CD4-positive, alpha-beta T cell (primary cell): ENCODE measurements at regions not wholly inside any gene's neighbourhood (a gene's known extent, or its start where the extent isn't known, plus 50 kb on each side); places are given as distances from the start of the nearest gene placed in this dataset.

ENCODE experiments used
- ATAC-seq: fragments of 200-7000 bp; cut with Tn5 transposase; one replicate; pipeline ENCODE4 v1.10.0; 2022; ENCODE audit warnings: mild to moderate bottlenecking; ENCODE audit not compliant: poor library complexity
- CTCF ChIA-PET: fragments of 350-600 bp; sonication (Branson Sonifier 250); formaldehyde crosslinking; loops from one replicate; lab custom pipeline; 2021; ENCODE audit warnings: antibody characterized with exemption, inconsistent platforms; lab: Charles Lee
- POLR2A ChIA-PET: fragments of 350-600 bp; sonication (Branson Sonifier 250); formaldehyde crosslinking; loops from one replicate; lab custom pipeline; 2021; ENCODE audit warnings: antibody characterized with exemption, inconsistent platforms; lab: Charles Lee
- DNase-seq, 14 experiments: peaks; one replicate each; pipeline ENCODE4 v3.0.0-alpha.2; 2013 to 2020; ENCODE audit warnings: mixed read lengths in 2 of 14
- H3K27ac ChIP-seq, 2 donors: one replicate each; pipeline versions ENCODE4 v1.5.1 to v1.7.0; 2013; ENCODE audit warnings: low read length in 2 of 2, low read depth in 1 of 2, mild to moderate bottlenecking in 1 of 2
- H3K27me3 ChIP-seq, 2 experiments: 1 replicate in 1 of 2; 2 replicates in 1 of 2; pipeline versions ENCODE4 v1.6.1 to v1.7.0; 2013; ENCODE audit warnings: low read length in 2 of 2, control low read depth in 1 of 2, mild to moderate bottlenecking in 1 of 2, moderate library complexity in 1 of 2; ENCODE audit not compliant: insufficient read depth in 2 of 2, control insufficient read depth in 1 of 2
- H3K36me3 ChIP-seq: one replicate; pipeline ENCODE4 v1.6.1; 2013; ENCODE audit warnings: low read length, control low read depth; ENCODE audit not compliant: insufficient read depth
- H3K4me1 ChIP-seq: one replicate; pipeline ENCODE4 v1.6.1; 2013; ENCODE audit warnings: low read length, control low read depth; ENCODE audit not compliant: insufficient read depth
- H3K4me3 ChIP-seq: one replicate; pipeline ENCODE4 v1.5.1; 2013; ENCODE audit warnings: mild to moderate bottlenecking, low read length, moderate library complexity
- H3K9me3 ChIP-seq, 2 experiments: 1 replicate in 1 of 2; 2 replicates in 1 of 2; pipeline versions ENCODE4 v1.6.1 to v1.7.0; 2013; ENCODE audit warnings: low read length in 2 of 2, mild to moderate bottlenecking in 2 of 2, control low read depth in 1 of 2, moderate library complexity in 1 of 2; ENCODE audit not compliant: control insufficient read depth in 1 of 2, insufficient read depth in 1 of 2
- H3K27ac Mint-ChIP-seq: one replicate; pipeline ENCODE4 v1.8.0; 2020; ENCODE audit warnings: mixed read lengths
- H3K27me3 Mint-ChIP-seq: one replicate; pipeline ENCODE4 v1.8.0; 2021; ENCODE audit warnings: mixed read lengths
- H3K36me3 Mint-ChIP-seq: one replicate; pipeline ENCODE4 v1.8.0; 2021; ENCODE audit warnings: low read depth, mixed read lengths
- H3K4me1 Mint-ChIP-seq: one replicate; pipeline ENCODE4 v1.8.0; 2021; ENCODE audit warnings: low read depth, mixed read lengths
- H3K4me3 Mint-ChIP-seq: one replicate; pipeline ENCODE4 v1.8.0; 2020; ENCODE audit warnings: mild to moderate bottlenecking, mixed read lengths
- H3K9me3 Mint-ChIP-seq: one replicate; pipeline ENCODE4 v1.8.0; 2020; ENCODE audit warnings: mixed read lengths
- intact Hi-C, 2 experiments: fragments of 100-400 bp; cut with DNase I in 1 of 2; cut with micrococcal nuclease in 1 of 2; formaldehyde crosslinking; loops; one replicate each; pipeline versions ENCODE4 v1.15.1 to v1.9.0; 2023 to 2025; cut with DNase I, micrococcal nuclease
- TF ChIP-seq, protein P1 (sequence below): fragments of 200-600 bp; IDR thresholded peaks from one replicate; pipeline ENCODE4 v1.8.0; 2022; ENCODE audit warnings: antibody characterized with exemption, mild to moderate bottlenecking

DNA sequence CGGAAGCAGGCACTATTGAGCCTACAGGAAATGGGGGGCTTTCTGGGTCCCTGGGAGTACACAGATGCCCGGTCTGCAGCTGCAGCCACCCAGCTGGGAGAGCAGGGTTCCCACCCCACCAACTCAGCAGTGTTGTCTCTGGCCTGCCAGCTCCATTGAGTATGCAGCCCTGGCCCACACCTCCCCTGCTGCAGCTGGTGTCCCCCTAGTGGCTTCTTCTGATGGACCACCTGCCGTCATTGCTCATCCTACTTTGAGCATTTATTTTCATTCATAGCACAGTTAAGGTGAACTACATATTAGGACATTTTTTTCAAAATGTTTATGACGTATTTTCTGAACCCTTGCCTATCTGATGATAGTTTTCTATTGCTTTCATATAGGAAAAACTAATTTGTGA, 189.8 kb upstream of the LYPLAL1 start:
- Histone ChIP-seq H3K4me3 (no peak overlapping the region), H3K36me3 (no peaks in the 10 kb centered on the region), H3K27me3 (no peaks in the 10 kb centered on the region), H3K9me3 (peaks cover 0 to 15% of the 10 kb centered on the region in 2 experiments), H3K27ac (no peak overlapping the region), H3K4me1 (no peaks in the 10 kb centered on the region)
- CTCF ChIA-PET: no interaction called here
- no peaks in the 10 kb centered on the region for H3K27me3 Mint-ChIP-seq
- peaks cover 7% of the 10 kb centered on the region for H3K9me3 Mint-ChIP-seq
- no peaks in the 10 kb centered on the region for H3K36me3 Mint-ChIP-seq
- H3K4me1 Mint-ChIP-seq: no peaks in the 10 kb centered on the region
- intact Hi-C loops: no loop called here
- H3K4me3 Mint-ChIP-seq: no peak overlapping the region
- TF ChIP-seq, protein P1, sequence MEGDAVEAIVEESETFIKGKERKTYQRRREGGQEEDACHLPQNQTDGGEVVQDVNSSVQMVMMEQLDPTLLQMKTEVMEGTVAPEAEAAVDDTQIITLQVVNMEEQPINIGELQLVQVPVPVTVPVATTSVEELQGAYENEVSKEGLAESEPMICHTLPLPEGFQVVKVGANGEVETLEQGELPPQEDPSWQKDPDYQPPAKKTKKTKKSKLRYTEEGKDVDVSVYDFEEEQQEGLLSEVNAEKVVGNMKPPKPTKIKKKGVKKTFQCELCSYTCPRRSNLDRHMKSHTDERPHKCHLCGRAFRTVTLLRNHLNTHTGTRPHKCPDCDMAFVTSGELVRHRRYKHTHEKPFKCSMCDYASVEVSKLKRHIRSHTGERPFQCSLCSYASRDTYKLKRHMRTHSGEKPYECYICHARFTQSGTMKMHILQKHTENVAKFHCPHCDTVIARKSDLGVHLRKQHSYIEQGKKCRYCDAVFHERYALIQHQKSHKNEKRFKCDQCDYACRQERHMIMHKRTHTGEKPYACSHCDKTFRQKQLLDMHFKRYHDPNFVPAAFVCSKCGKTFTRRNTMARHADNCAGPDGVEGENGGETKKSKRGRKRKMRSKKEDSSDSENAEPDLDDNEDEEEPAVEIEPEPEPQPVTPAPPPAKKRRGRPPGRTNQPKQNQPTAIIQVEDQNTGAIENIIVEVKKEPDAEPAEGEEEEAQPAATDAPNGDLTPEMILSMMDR: no peak
- no peak for DNase-seq
- no peak overlapping the region for H3K27ac Mint-ChIP-seq
- POLR2A ChIA-PET: no interaction called here
- ATAC-seq: no peak

DNA sequence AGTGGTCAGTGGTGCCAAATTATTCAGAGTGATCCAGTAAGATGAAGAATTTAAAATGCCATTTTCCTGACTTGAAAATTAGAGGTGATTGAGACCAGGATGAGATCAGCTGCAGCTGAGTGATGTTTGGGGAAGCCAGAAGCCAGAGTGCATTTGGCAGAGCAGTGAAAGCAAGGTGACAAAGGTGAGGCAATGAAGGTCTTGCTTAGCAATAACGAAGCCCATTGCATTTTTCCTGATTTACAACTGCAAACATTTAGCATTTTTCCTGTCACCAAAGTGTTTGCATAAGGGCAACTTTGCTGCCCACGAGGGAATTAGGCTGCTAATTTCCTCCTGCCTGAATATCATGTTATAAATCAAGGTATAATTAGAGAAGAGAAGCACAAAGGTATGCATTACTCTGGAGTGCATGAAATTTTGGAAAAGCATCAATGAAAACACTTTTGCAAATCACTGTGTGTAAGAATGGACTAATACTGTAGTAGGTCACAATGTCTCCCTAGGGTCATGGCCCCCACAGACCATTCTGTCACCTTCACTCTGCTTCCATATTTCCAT, 188.2 kb upstream of the LYPLAL1 start:
- Mint-ChIP-seq H3K27me3 (no peaks in the 10 kb centered on the region), H3K4me3 (no peak overlapping the region), H3K27ac (no peak overlapping the region), H3K4me1 (no peaks in the 10 kb centered on the region), H3K9me3 (peaks cover 4% of the 10 kb centered on the region), H3K36me3 (no peaks in the 10 kb centered on the region)
- intact Hi-C loops: no loop called here
- ChIA-PET POLR2A (no interaction called here), CTCF (no interaction called here)
- H3K36me3 ChIP-seq: no peaks in the 10 kb centered on the region
- no peak overlapping the region for H3K4me3 ChIP-seq
- H3K9me3 ChIP-seq: peaks cover 0 to 19% of the 10 kb centered on the region in 2 experiments
- DNase-seq: no peak
- no peaks in the 10 kb centered on the region for H3K4me1 ChIP-seq
- H3K27me3 ChIP-seq: no peaks in the 10 kb centered on the region
- ATAC-seq: no peak
- TF ChIP-seq, protein P1: no peak
- H3K27ac ChIP-seq: no peak overlapping the region

DNA sequence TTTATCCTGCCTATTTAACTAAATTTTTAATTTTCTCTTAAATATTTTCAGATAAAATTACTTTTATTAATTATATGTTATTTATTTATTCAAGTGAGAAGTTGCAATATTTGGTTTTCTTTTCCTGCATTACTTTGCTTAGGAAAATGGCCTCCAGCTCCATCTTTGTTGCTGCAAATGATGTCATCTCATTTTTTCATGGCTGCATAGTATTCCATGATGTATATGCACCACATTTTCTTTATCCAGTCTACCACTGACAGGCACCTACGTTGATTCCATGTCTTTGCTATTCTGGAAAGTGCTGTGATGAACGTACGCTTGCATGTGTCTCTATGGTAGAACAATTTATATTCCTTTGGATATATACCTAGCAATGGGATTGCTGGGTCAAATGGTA, 186.9 kb upstream of the LYPLAL1 start:
- intact Hi-C loops: no loop called here
- CTCF ChIA-PET: interaction anchor here (0.6 kb wide), 1 partner anchor 1560 kb away, joined by 3 read pairs; no protein-coding TSS in a partner anchor
- TF ChIP-seq, protein P1: no peak

More for the DNA sequence above, 186.9 kb upstream of the LYPLAL1 start:
- no peak overlapping the region for H3K27ac Mint-ChIP-seq
- no peak overlapping the region for H3K4me3 Mint-ChIP-seq
- H3K36me3 ChIP-seq: no peaks in the 10 kb centered on the region
- peaks cover 4% of the 10 kb centered on the region for H3K9me3 Mint-ChIP-seq
- H3K4me1 ChIP-seq: no peaks in the 10 kb centered on the region
- H3K27me3 ChIP-seq: no peaks in the 10 kb centered on the region
- no peaks in the 10 kb centered on the region for H3K4me1 Mint-ChIP-seq
- no peaks in the 10 kb centered on the region for H3K36me3 Mint-ChIP-seq
- POLR2A ChIA-PET: no interaction called here
- peaks cover 0 to 19% of the 10 kb centered on the region in 2 experiments for H3K9me3 ChIP-seq
- no peak for DNase-seq
- H3K27me3 Mint-ChIP-seq: no peaks in the 10 kb centered on the region
- no peak overlapping the region for H3K4me3 ChIP-seq
- no peak overlapping the region for H3K27ac ChIP-seq
- no peak for ATAC-seq
